GM18508 (cell line): ENCODE measurements at regions not wholly inside any gene's neighbourhood (a gene's known extent, or its start where the extent isn't known, plus 50 kb on each side); places are given as distances from the start of the nearest gene placed in this dataset.

Experiments
- ATAC-seq: cut with Tn5 transposase; IDR thresholded peaks from one replicate; pipeline ENCODE4 v1.9.1; 2021; ENCODE audit warnings: moderate number of reproducible peaks; ENCODE audit not compliant: insufficient read depth, unreplicated experiment

DNA sequence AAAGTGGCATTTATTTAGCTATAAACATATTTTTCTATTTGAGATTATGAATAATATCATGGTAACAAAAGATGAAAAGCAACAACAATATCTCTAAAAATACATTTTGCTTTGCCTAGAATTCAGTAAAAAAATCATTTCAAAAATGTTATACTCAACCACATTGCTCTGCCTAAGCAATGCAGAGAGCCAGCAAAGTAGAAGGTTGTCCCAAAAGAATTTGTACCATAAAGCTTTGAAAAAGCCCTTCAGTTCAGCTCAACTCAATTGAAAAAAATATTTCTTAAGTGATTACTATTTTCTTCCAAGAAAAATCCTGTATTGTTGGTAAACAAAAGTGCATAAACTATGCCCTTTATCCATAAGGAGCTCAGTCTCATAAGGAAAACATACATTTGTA is 301.2 kb upstream of the ARSJ start:
- no peak for ATAC-seq

DNA sequence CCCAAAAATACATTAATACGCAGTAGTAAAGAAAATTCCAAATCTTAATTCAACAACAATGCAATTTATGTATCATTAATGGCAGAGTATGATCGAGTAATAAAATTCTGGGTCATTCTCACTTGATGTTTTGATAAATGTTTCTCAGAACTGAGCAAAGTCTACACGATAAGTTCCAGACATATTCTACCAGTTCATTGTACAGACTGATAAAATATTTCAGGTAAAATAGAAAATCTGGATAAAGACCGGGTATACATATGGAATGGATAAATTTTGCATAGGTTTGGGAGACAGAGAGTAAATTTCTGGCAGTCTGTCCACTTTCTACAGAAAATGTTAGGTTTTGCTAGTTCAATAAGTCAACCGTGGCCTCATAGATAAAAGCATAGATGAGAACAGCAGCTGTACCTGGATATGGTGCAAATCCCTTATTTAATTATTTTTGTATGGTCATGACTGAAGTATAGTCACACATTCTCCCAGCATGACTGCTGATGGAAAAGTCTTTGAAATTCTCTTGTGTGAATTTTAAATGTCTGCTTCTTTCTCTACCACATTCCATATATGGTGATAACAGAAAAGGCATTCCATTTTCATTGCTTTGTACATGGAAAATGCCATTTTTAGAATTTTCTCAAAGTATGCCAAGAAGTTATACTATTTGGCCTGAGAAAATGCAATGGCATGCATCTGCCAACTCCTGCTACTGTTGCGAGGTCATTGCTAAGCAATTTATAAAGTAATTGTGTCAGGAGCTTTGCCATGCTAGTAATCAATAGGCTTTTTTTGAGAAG is 301.9 kb upstream of the ARSJ start:
- ATAC-seq = no peak

DNA sequence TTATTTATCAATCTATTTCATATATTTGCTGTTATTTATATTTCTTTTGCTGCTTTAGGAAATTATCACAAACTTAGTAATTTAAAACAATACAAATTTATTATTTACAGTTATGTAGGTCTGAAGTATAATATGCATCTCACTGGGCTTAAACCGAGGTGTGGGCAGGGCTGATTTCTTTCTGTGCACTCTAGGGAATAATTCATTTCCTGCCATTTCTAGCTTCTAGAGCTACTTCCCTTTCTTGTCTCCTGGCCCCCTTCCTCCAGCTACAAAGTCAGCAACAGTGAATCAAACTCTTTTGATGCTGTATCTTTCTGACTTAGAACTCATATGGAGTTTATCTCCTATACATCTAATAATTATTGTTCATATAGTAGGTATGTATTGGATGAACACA is 303.5 kb upstream of the ARSJ start:
- no peak for ATAC-seq

DNA sequence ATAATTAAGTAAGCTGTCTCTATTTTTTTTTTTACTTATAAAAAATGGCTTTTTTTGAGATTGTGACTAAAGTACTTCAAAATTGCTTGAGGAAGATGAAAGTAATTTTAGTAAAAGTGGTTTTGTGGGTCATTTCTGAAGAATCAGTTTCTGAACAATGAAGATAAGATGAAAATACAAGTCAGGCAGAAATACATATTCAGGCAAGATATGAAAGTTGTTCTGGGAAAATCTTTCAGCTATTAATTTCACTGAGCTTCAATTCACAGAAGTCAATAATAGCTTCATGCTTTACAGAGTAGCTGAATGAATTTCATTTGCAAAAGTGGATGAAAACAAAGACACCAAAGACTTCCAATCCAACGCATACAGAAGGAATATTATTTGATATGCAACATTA is 305.2 kb upstream of the ARSJ start:
- ATAC-seq = no peak

DNA sequence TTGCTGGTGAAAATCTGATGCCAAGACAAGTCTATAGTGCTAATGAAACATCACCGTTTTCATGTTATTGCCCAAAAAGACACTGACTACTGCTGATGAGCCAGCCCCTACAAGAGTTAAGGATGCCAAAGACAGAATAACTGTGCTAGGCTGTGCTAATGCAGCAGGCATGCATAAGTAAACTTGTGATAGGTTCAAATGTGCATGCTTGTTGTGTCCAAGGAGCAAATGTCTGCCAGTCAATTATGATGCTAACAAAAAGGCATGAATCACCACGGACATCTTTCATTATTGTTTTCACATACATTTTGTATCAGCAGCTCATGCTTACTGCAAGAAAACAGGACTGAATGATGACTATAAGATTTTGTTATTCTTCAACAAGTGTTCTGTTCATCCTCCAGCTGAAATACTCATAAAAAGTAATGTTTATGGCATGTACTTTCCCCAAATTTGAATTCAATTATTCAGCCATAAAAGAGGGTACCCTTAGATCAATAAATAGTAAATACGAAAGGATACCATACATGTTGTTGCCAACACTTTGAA is 306.9 kb upstream of the ARSJ start:
- no peak for ATAC-seq

DNA sequence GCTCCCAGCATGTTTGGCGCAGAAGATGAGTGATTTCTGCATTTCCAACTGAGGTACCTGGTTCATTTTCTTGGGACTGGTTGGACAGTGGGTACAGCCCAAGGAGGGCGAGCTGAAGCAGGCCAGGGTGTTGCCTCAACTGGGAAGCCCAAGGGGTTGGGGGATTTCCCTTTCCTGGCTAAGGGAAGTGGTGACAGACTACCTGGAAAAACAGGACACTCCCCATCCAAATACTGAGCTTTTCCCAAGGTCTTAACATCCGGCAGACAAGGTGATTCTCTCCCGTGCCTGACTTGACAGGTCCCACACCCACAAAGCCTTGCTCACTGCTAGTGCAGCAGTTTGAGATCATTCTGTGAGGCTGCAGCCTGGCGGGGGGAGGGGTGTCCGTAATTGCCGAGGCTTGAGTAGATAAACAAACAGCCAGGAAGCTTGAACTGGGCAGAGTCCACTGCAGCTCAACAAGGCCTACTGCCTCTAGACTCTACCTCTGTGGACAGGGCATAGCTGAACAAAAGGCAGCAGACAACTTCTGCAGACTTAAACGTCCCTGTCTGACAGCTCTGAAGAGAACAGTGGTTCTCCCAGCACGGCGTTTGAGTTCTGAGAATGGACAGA is 307.7 kb upstream of the ARSJ start:
- ATAC-seq = no peak

DNA sequence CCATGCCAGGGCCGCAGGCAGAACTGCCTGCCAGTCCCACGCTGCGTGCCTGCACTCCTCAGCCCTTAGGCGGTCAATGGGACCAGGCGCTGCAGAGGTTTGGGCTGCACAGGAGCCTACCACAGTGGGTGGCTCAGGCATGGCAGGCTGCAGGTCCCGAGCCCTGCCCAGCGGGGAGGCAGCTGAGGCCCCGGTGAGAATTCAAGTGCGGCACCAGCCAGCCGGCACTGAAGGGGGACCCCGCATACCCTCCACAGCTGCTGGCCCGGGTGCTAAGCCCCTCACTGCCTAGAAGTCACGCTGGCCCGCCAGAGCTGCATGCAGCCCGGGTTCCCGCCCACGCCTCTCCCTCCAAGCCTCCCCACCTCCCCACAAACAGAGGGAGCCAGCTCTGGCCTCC is 302.5 kb upstream of the UGT8 start:
- ATAC-seq = no peak

DNA sequence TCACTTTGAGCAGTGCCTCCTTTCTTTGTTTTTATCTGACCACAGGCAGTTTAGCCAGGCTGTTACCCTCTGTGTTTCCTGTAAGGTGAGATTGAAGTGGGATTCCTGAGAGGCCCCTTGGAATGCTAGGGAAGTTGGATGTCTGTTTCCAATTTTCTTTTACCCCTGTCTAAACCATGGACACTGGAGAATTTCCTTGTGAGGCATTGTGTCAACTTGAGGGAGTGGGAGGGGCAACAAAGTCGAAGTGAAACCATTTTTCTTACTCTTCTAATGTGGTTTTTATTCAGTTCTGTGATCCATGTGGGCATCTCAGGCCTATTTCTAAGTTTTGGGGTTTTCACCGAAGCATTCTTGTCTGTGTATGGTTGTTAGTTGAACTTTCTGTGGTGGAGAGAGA is 296.1 kb upstream of the UGT8 start:
- ATAC-seq = no peak

DNA sequence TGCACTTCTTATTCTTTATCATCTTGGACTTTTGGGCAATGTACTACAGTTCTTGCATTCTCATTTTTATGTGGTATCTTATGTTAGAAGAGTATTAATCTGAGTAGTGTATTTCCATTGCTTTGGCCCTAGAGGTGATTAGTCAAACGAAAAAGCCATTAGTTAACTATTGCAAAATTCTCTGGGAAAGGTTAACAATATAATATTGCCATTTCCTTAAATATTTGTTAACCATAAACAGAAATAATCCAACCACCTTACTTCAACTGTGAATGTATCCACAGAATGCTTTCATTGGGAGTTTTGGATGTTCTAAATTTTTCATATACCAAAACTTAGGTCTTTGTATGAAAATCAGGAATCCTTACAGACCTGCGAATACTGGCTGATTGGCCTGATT is 294.6 kb upstream of the UGT8 start:
- no peak for ATAC-seq

DNA sequence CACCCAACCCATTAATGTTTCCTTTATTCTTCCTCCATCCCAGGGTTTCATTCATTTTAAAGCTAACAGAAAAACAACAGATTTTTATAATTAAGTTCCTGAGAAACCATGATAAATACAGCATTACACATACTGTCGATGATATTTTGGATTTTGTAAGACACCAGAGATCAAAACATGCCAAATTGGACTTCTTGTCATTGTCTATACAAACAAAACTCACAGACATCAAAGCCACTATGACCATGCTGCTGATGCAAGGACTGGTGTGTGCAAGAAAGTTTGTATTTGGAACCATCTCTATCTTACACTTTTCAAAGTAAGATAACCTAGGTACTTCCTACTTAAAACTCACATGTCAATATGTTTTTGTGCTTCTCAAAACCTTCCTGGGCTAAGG is 294.0 kb upstream of the UGT8 start:
- ATAC-seq = no peak

DNA sequence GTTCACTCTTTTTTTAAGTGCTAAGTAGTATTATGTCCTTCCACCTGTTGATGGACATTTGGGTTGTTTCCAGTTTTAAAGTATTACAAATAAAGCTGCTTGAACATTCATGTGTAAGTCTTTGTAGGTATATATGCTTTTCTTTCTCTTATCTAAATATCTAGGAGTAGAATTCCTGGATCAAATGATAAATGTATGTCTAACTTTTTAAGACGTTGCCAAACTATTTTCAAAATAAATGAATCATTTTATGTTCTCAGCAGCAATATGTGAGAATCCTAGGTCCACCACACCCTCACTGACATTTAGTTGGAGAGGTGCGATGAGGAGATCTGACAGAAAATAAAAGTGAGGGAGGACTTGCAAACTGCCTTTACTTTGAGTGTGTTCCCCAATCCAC is 291.7 kb upstream of the UGT8 start:
- ATAC-seq = no peak

DNA sequence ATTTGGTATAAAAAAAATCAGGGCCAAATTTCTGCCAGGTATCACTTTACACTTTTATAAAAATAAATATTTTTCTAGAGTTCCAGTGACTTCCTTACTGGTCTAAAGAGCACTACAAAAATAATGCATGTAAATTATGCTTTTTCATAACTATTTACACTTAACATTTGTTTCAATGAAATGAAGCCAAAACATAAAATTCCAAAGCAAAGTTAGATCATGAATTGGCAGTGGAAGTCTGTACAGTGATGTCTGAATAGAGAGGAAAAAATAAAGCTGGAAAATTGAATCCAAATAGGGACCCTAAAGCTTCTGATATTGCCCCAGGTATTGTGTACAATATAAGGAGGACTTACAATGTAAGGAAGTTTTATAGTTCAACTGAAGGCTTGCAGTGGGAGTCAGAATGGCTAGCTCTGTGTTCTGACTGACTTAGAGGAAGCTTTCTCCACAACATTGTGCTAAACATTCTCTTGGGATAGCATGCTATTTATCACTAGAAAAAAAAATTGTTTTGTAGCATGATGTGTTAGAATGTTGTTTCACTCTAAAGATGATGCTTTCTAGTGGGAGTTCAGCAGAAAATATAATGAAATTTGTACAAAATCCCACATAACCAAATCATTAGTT is 288.2 kb upstream of the UGT8 start:
- ATAC-seq = no peak

DNA sequence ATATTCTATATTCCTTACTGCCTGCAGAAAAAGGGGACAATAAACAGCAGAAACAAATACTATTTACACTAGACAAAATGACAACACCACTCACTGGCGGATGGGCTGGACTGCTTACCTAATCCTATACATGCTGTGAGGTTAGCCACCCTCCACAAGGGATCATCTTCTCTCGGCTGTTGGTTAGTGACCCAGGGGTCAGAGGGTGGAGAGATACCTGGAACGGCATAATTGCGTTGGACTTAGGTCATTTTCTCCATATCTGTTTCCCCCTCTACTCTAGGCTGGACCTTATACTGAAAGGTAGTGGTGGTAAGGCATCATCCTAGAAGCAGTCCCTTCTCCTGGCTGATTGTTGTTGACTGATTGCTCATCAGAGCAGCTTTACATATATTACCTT is 286.8 kb upstream of the UGT8 start:
- no peak for ATAC-seq

DNA sequence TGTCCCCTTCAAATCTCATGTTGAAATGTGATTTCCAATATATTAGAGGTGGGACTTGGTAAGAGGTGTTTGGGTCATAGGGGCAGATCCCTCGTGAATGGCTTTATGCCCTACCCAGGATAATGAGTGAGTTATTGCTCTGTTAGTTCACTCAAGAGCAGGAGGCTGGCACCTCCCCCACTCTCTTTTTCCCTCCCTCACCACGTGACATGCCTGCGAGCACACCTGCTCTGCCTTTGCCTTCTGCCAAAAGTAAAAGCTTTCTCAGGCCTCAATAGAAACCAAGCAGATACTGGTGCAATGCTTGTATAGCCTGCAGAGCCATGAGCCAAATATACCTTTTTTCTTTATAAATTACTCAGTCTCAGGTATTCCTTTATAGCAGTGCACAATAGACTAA is 286.3 kb upstream of the UGT8 start:
- no peak for ATAC-seq

DNA sequence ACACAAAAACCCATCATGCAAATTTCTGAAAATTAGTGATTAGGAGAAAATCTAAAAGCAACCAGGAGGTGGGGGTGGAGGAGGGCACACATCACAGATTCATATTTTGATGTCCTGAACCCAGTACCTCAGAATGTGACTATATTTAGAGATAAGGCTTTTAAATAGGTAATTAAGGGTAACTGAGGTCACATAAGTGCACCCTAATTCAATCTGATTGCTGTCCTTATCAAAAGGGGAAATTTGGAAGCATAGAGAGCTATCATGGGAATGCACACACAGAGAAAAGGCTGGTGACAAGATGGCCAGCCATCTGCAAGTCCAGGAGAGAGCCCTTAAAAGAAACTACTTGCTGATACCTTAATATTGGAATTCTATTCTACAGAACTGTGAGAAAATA is 281.8 kb upstream of the UGT8 start:
- ATAC-seq = no peak

DNA sequence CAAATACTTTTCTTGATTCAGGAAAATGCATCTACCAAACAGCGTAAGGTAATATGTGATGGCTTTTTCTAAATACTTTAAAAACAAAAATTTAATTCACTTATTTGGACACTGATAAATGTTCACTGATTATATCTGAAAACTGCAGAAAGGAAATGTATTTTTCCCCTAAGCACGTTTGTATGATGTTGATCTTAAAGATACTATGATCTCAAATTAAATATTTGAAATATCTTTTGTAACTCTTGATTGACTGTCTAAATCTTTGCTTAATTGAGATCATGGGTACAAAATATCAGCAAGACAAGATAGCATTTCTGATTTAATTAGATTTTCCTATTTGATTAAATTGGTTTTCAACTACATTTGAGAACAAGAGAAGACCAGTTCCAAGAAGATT is 281.0 kb upstream of the UGT8 start:
- ATAC-seq = no peak

DNA sequence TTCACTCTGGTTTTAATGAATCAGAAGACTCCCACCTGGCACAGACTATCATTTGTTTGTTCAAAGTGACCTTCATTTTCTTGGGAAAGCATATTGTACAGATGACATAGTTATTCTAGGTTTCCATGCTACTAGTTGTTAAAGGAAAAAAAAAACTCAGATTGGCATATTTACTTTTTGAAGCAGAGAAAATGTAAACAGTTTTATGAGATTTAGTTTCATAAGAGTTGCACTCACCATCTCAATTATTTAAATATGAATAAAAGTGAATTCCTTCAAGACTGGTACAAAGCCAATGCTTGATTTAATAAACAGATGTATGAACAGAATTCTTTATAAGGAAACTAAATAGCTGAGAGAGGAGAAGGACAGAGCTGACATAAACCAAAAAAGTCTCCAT is 280.3 kb upstream of the UGT8 start:
- no peak for ATAC-seq

DNA sequence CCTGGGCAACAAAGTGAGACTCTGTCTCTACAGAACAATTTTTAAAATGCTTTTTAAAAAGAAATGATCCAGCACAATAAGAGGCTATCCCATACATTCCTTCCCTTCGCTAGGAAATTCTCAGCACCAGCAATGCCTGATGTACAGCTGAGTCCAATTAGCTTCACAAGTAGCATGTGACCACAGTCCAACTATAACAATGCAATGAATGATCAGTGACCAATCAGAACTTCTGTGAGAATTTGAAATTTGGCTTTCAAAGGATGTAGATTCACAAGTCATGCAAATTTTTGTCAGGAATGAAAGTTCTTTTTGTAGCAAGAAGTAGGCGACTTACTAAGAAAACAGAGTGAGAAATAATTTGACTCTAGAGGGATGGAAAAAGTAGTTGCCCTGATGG is 278.5 kb upstream of the UGT8 start:
- ATAC-seq = no peak

DNA sequence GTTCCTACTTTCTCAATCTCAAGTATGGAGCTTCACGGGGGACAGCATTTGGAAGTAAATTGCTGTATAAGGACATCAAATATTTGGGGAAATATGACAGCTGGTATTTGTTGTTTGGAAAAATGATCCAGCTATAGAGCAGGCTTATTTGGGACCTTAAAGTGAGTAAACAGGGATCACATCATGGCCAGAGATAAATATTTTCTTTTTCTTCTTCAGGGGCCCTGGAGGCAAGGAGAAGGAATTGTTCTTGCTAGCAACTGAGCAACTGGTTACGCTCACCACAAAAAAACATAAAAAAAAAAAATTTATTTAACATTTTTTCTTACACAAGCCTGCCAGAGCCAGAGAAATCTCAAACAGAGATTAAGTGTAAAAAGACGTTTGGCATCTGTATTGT is 277.2 kb upstream of the UGT8 start:
- no peak for ATAC-seq

DNA sequence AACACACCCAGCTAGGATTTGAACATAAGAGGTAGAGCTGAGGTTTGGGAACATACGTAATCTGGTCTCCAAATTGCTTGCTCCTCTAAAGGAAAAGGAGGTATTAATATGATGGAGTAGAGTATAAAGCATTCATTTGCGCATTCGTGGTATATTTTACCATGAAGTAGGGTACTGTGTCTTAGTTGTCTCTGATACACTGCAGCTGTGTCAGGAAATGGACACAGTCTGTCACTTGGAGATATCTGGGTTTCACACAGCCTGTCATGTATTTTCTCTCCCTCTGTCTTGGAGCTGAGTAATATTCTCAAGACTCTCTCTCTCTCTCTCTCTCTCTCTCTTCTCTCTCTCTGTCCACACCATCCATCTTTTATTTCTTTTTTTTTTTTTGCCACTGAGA is 274.8 kb upstream of the UGT8 start:
- no peak for ATAC-seq

DNA sequence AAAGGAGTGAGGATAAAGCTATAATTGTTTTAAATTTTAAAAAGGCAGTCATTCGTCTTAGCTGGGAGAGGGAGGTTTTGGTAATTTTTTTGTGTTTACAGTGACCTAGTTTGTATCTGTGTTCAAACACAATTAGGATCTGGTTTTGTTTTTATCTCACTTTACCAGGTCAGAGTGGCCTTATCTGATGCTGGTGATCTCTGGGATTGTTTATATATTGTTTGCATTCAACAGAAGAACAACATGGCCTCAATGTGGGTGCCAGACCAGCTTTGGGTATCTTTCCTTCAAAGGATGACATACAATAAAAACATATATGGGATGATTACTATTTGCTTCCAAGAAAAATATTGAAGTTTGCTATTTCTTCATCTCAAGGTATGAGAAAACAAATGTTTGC is 272.2 kb upstream of the UGT8 start:
- no peak for ATAC-seq

DNA sequence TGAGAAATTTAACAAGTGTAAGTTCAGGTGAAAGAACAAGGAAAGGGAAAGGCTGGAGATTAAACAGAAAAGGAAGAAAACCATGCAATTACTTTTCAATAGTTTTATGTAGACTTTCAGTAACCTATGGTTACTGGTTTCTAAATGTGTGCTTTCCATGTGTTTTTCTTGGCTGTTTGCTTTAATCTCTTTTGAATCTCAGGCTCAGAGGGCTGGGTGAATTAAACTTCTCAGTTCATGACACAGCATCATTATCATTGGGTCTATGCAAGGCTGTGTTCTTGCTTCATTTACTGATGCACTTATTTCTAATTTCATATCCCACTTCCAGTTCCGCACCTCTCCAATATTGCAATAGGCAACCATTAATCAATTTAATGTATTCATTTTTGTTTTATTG is 266.5 kb upstream of the UGT8 start:
- no peak for ATAC-seq
